Sigmoid colon (tissue), 6 donors: ENCODE measurements at regions not wholly inside any gene's neighbourhood (a gene's known extent, or its start where the extent isn't known, plus 50 kb on each side); places are given as distances from the start of the nearest gene placed in this dataset.

Experiments
- DNase-seq: peaks from one replicate; pipeline ENCODE4 v3.0.0-alpha.2; 2019
- H3K27ac ChIP-seq, 4 donors: fragments of 200-600 bp; sonication (generic); one replicate each; pipeline ENCODE4 v1.5.1; 2016 to 2019; ENCODE audit warnings: mild to moderate bottlenecking in 1 of 4
- H3K27me3 ChIP-seq, 3 donors: fragments of 200-600 bp; sonication (generic); one replicate each; pipeline ENCODE4 v1.5.1; 2019; ENCODE audit warnings: mild to moderate bottlenecking in 1 of 3
- H3K36me3 ChIP-seq, 4 donors: fragments of 200-600 bp; sonication (generic); one replicate each; pipeline ENCODE4 v1.5.1; 2016 to 2019
- H3K4me1 ChIP-seq, 4 donors: fragments of 200-600 bp; sonication (generic); one replicate each; pipeline ENCODE4 v1.5.1; 2017 to 2019
- H3K4me3 ChIP-seq, 4 donors: fragments of 200-600 bp; sonication (generic); one replicate each; pipeline ENCODE4 v1.5.1; 2017 to 2019; ENCODE audit warnings: mild to moderate bottlenecking in 2 of 4, moderate library complexity in 1 of 4
- H3K9me3 ChIP-seq, 4 donors: fragments of 200-600 bp in 3 of 4; sonication (generic) in 3 of 4; one replicate each; pipeline versions ENCODE4 v1.5.1 to v1.6.1; 2013 to 2019
- EP300 ChIP-seq, 4 donors: sonication (generic); formaldehyde crosslinking; IDR thresholded peaks; one replicate each; pipeline ENCODE4 v1.6.1; 2017; ENCODE audit warnings: antibody characterized with exemption in 4 of 4
- POLR2A ChIP-seq, 2 donors: fragments of 450-650 bp; IDR thresholded peaks; one replicate each; pipeline ENCODE4 v1.6.1; 2016; ENCODE audit warnings: antibody characterized with exemption in 2 of 2, mild to moderate bottlenecking in 2 of 2, moderate library complexity in 2 of 2
- POLR2AphosphoS5 ChIP-seq, 4 donors: sonication (generic); formaldehyde crosslinking; IDR thresholded peaks; one replicate each; pipeline ENCODE4 v1.6.1; 2017; ENCODE audit warnings: antibody characterized with exemption in 4 of 4
- WGBS, 2 donors: extraction: QIAGEN DNeasy Blood & Tissue Kit; methylation state at CpG; one replicate each; pipeline ENCODE4 v1.1.7; 2013; 5-methylcytosine and 5-hydroxymethylcytosine counted together
- intact Hi-C: fragments of 100-400 bp; cut with DNase I; formaldehyde crosslinking; loops from one replicate; pipeline ENCODE4 v1.15.1; 2023
- TF ChIP-seq, protein P1 (sequence below), 4 experiments: fragments of 450-650 bp in 3 of 4; fragments of 200-600 bp in 1 of 4; IDR thresholded peaks; one replicate each; pipeline ENCODE4 v1.5.1; 2016 to 2019; ENCODE audit warnings: antibody characterized with exemption in 4 of 4, mild to moderate bottlenecking in 3 of 4, moderate library complexity in 2 of 4
- donor health status: healthy with polysubstance abuse.
- donor health status: healthy.

DNA sequence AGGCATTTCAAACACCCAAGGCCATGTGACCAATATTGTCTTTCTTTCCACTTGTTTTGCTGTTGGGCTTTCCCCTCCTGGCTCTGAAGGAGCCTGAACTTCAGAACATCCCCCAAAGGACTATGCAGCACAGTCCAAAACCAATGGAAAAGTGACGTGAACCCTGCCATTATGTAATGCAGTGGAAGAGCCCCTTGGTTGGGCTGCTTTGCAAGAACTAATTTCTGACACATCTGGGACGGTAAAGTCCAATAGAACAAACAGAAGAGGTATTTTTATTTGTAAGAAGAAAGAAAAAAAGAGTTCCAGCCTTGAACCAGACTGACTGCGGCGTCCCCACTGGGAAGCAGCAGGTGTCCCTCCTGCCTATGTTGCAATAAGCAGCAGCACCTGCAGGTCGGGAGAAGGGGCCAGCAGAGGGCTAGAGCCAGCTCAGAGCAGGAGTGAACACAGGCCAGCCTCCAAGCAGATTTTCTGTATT, 116.7 kb downstream of the CDC7 start:
- Histone ChIP-seq H3K4me1 (peaks cover 0 to 10% (median 8%) of the 10 kb centered on the region in 4 donors), H3K27ac (no peak overlapping the region), H3K36me3 (no peaks in the 10 kb centered on the region), H3K4me3 (no peak overlapping the region), H3K27me3 (no peaks in the 10 kb centered on the region), H3K9me3 (no peaks in the 10 kb centered on the region)
- TF ChIP-seq POLR2AphosphoS5 (IDR thresholded peaks at IDR 0.05) (no peak), POLR2A (IDR thresholded peaks at IDR 0.05) (no peak), EP300 (IDR thresholded peaks at IDR 0.05) (no peak)
- TF ChIP-seq, protein P1, sequence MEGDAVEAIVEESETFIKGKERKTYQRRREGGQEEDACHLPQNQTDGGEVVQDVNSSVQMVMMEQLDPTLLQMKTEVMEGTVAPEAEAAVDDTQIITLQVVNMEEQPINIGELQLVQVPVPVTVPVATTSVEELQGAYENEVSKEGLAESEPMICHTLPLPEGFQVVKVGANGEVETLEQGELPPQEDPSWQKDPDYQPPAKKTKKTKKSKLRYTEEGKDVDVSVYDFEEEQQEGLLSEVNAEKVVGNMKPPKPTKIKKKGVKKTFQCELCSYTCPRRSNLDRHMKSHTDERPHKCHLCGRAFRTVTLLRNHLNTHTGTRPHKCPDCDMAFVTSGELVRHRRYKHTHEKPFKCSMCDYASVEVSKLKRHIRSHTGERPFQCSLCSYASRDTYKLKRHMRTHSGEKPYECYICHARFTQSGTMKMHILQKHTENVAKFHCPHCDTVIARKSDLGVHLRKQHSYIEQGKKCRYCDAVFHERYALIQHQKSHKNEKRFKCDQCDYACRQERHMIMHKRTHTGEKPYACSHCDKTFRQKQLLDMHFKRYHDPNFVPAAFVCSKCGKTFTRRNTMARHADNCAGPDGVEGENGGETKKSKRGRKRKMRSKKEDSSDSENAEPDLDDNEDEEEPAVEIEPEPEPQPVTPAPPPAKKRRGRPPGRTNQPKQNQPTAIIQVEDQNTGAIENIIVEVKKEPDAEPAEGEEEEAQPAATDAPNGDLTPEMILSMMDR (IDR thresholded peaks at IDR 0.05), result no peak
- intact Hi-C loops, result no loop called here
- 35 to 53% methylated on average over 5 of the region's 5 CpGs for WGBS, 2 donors
- DNase-seq, result peak; percentile 84

GRCh38 chr1:91619881-91620280, 119.2 kb downstream of the CDC7 start:
- H3K9me3 ChIP-seq, result no peaks in the 10 kb centered on the region
- intact Hi-C loops, result loop anchor here (10.0 kb wide), 1 partner anchor 105 kb away; no protein-coding TSS in a partner anchor
- no peak for DNase-seq
- no peak overlapping the region for H3K4me3 ChIP-seq
- H3K27me3 ChIP-seq, result no peaks in the 10 kb centered on the region
- no peaks in the 10 kb centered on the region for H3K36me3 ChIP-seq
- TF ChIP-seq, protein P1 (IDR thresholded peaks at IDR 0.05), result no peak
- TF ChIP-seq POLR2AphosphoS5 (IDR thresholded peaks at IDR 0.05) (no peak), EP300 (IDR thresholded peaks at IDR 0.05) (no peak), POLR2A (IDR thresholded peaks at IDR 0.05) (no peak)
- peaks cover 0 to 24% (median 19%) of the 10 kb centered on the region in 4 donors for H3K4me1 ChIP-seq
- WGBS, 2 donors, result 70 to 82% methylated on average over 3 of the region's 3 CpGs
- no peak overlapping the region for H3K27ac ChIP-seq

DNA sequence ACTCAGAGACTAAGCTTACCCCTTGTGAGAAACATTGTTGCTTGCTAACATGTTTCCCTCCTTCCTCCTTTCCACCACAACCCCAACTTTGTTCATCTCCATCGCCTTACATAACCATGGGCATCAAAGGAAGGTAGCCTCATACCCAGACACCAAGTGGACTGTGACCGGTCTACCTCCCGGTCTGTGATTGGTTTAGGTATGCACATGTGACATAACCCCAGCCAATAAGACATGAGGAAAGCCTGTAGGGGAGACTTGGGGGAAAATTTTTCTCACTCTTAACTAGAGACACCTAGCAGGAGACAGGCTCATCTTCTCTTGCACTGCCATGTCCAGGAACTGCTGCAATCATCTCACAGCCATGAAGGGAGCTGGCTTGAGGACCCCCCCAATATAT, 120.7 kb downstream of the CDC7 start:
- Histone ChIP-seq H3K4me3 (no peak overlapping the region), H3K9me3 (no peaks in the 10 kb centered on the region), H3K36me3 (no peaks in the 10 kb centered on the region), H3K4me1 (peaks cover 0 to 24% (median 19%) of the 10 kb centered on the region in 4 donors), H3K27ac (peak overlapping the region in 1 of 4 donors; percentile 74), H3K27me3 (no peaks in the 10 kb centered on the region)
- no peak for TF ChIP-seq POLR2AphosphoS5 (IDR thresholded peaks at IDR 0.05)
- TF ChIP-seq POLR2A (IDR thresholded peaks at IDR 0.05), result no peak
- TF ChIP-seq, protein P1 (IDR thresholded peaks at IDR 0.05), result no peak
- whole genome bisulfite sequencing, 2 donors, result 97 to 98% methylated on average over 3 of the region's 3 CpGs
- DNase-seq, result no peak
- intact Hi-C loops, result loop anchor here (10.0 kb wide), 1 partner anchor 107 kb away; no protein-coding TSS in a partner anchor

GRCh38 chr1:91621907-91622306, 121.3 kb downstream of the CDC7 start:
- H3K27me3 ChIP-seq, result no peaks in the 10 kb centered on the region
- intact Hi-C loops, result loop anchor here (10.0 kb wide), 1 partner anchor 107 kb away; no protein-coding TSS in a partner anchor
- DNase-seq, result no peak
- peaks cover 0 to 24% (median 19%) of the 10 kb centered on the region in 4 donors for H3K4me1 ChIP-seq
- H3K4me3 ChIP-seq, result no peak overlapping the region
- 47 to 96% methylated on average over 2 of the region's 2 CpGs for WGBS, 2 donors
- peak overlapping the region in 2 of 4 donors; percentile 69 to 74 for H3K27ac ChIP-seq
- no peaks in the 10 kb centered on the region for H3K9me3 ChIP-seq
- TF ChIP-seq EP300 (IDR thresholded peaks at IDR 0.05) (no peak), POLR2A (IDR thresholded peaks at IDR 0.05) (no peak), POLR2AphosphoS5 (IDR thresholded peaks at IDR 0.05) (no peak)
- TF ChIP-seq, protein P1 (IDR thresholded peaks at IDR 0.05), result no peak
- H3K36me3 ChIP-seq, result no peaks in the 10 kb centered on the region

DNA sequence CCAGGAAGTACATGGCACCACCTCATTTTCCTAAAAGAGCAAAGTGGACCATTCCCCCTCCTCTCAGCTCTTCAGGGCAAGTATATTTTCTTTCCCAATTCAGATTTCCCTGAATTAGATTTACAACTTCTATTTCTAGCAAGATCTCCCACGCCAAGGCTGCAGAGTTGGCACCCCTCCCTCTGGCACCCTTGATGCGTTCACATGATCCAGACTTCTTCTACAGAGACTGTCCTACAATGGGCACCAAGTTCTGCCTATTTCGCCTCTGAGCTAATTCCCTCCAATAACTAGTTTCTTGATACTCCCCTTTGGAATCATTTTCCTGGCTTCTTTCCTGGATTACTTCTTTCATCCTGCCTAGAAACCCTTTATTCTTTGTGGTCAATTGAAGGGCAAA, 122.0 kb downstream of the CDC7 start:
- no peak overlapping the region for H3K4me3 ChIP-seq
- 73 to 84% methylated on average over 3 of the region's 3 CpGs for WGBS, 2 donors
- DNase-seq, result peak; percentile 96
- H3K9me3 ChIP-seq, result no peaks in the 10 kb centered on the region
- peak in 2 of 4 donors; percentile 38 to 82 for TF ChIP-seq EP300 (IDR thresholded peaks at IDR 0.05)
- TF ChIP-seq POLR2AphosphoS5 (IDR thresholded peaks at IDR 0.05), result peak; percentile 52 to 74 (median 68)
- no peak for TF ChIP-seq POLR2A (IDR thresholded peaks at IDR 0.05)
- H3K4me1 ChIP-seq, result peaks cover 0 to 24% (median 19%) of the 10 kb centered on the region in 4 donors
- intact Hi-C loops, result loop anchor here (10.0 kb wide), 1 partner anchor 108 kb away; no protein-coding TSS in a partner anchor
- peak overlapping the region in 3 of 4 donors; percentile 54 to 74 (median 69) for H3K27ac ChIP-seq
- no peaks in the 10 kb centered on the region for H3K36me3 ChIP-seq
- H3K27me3 ChIP-seq, result no peaks in the 10 kb centered on the region
